HCT116 (cell line): ENCODE measurements at regions not wholly inside any gene's neighbourhood (a gene's known extent, or its start where the extent isn't known, plus 50 kb on each side); places are given as distances from the start of the nearest gene placed in this dataset.

ENCODE experiments used
- ATAC-seq: fragments of 200-7000 bp; cut with Tn5 transposase; 2 replicates; pipeline ENCODE4 v1.9.1; 2020; ENCODE audit warnings: mild to moderate bottlenecking, moderate library complexity
- BruUV-seq: library from RNA; stranded (reverse); fragments of 400-500 nt; replicated peaks from 2 replicates; lab custom pipeline; 2021; lab: Mats Ljungman, UMichigan
- CTCF ChIA-PET: fragments of 300-600 bp; sonication (Branson Sonifier 250); formaldehyde crosslinking; loops from one replicate; lab custom pipeline; 2021; ENCODE audit warnings: antibody characterized with exemption; lab: Charles Lee
- POLR2A ChIA-PET: fragments of 300-600, 350-600 bp; sonication (Branson Sonifier 250); formaldehyde crosslinking; loops from one replicate; lab custom pipeline; 2021; ENCODE audit warnings: antibody characterized with exemption; lab: Charles Lee
- RAD21 ChIA-PET, 2 experiments: fragments of 300-600 bp; sonication (Branson Sonifier 250); formaldehyde crosslinking; loops; one replicate each; lab custom pipeline; 2023; ENCODE audit warnings: low total read pairs in 2 of 2; ENCODE audit not compliant: uncharacterized antibody in 2 of 2, unreplicated experiment in 2 of 2, low non-redundant PET in 1 of 2; lab: Charles Lee
- DNase-seq: peaks from one replicate; pipeline ENCODE4 v3.0.0-alpha.2; 2010; ENCODE audit warnings: low read depth, low spot score
- H2AFZ ChIP-seq: fragments of 200-600 bp; shearing (Covaris generic), sonication (generic); 2 replicates; pipeline ENCODE4 v1.6.1; 2017; ENCODE audit warnings: low read depth, mixed run types, mixed read lengths, antibody characterized with exemption, low read length; ENCODE audit not compliant: poor library complexity, severe bottlenecking
- H3K27ac ChIP-seq: 2 replicates; pipeline ENCODE4 v1.5.1; 2012; ENCODE audit warnings: low read depth, low read length
- H3K27me3 ChIP-seq: fragments of 200-600 bp; sonication (generic); 2 replicates; pipeline ENCODE4 v1.6.1; 2016; ENCODE audit warnings: mixed run types, low read length, mixed read lengths; ENCODE audit not compliant: insufficient read depth
- H3K36me3 ChIP-seq, 2 experiments: fragments of 200-500 bp in 1 of 2; fragments of 200-600 bp in 1 of 2; sonication (Bioruptor generic) in 1 of 2; sonication (generic) in 1 of 2; 2 replicates each; pipeline versions ENCODE4 v1.5.1 to v1.6.1; 2014 to 2016; ENCODE audit warnings: low read length in 2 of 2, inconsistent platforms in 1 of 2, mixed read lengths in 1 of 2, mixed run types in 1 of 2; ENCODE audit not compliant: insufficient read depth in 2 of 2, control insufficient read depth in 1 of 2
- H3K4me1 ChIP-seq, 2 experiments: fragments of 200-600 bp in 1 of 2; sonication (generic) in 1 of 2; 2 replicates each; pipeline versions ENCODE4 v1.5.1 to v1.6.1; 2012 to 2017; ENCODE audit warnings: low read length in 2 of 2, inconsistent platforms in 1 of 2, mild to moderate bottlenecking in 1 of 2, mixed read lengths in 1 of 2, mixed run types in 1 of 2, moderate library complexity in 1 of 2; ENCODE audit not compliant: insufficient read depth in 2 of 2, control insufficient read depth in 1 of 2
- H3K4me2 ChIP-seq: fragments of 200-600 bp; sonication (generic); 2 replicates; pipeline ENCODE4 v1.6.1; 2017; ENCODE audit warnings: mixed run types, low read length, mixed read lengths
- H3K4me3 ChIP-seq, 2 experiments: fragments of 200-600 bp in 1 of 2; sonication (generic) in 1 of 2; replicated peaks in 1 of 2; 2 replicates each; pipeline ENCODE4 v1.5.1; 2011 to 2016; ENCODE audit warnings: low read length in 2 of 2, control low read depth in 1 of 2, low read depth in 1 of 2, mild to moderate bottlenecking in 1 of 2, mixed read lengths in 1 of 2, mixed run types in 1 of 2
- H3K79me2 ChIP-seq: fragments of 200-600 bp; sonication (generic); 2 replicates; pipeline ENCODE4 v1.6.1; 2017; ENCODE audit warnings: mild to moderate bottlenecking, mixed run types, low read length, moderate library complexity, mixed read lengths; ENCODE audit not compliant: insufficient read depth
- H3K9ac ChIP-seq: fragments of 200-600 bp; sonication (generic); 2 replicates; pipeline ENCODE4 v1.6.1; 2016; ENCODE audit warnings: low read length, mixed read lengths
- H3K9me2 ChIP-seq: fragments of 200-600 bp; sonication (generic), shearing (Covaris generic); 2 replicates; pipeline ENCODE4 v1.6.1; 2017; ENCODE audit warnings: mixed run types, mild to moderate bottlenecking, moderate library complexity; ENCODE audit not compliant: insufficient read depth
- H3K9me3 ChIP-seq, 2 experiments: fragments of 200-500 bp in 1 of 2; fragments of 200-600 bp in 1 of 2; sonication (Bioruptor generic) in 1 of 2; sonication (generic) in 1 of 2; 2 replicates each; pipeline ENCODE4 v1.6.1; 2014 to 2017; ENCODE audit warnings: low read length in 2 of 2, mixed read lengths in 2 of 2, inconsistent platforms in 1 of 2, low read depth in 1 of 2, mild to moderate bottlenecking in 1 of 2, mixed run types in 1 of 2, moderate library complexity in 1 of 2; ENCODE audit not compliant: control insufficient read depth in 1 of 2, insufficient read depth in 1 of 2
- H4K20me1 ChIP-seq: fragments of 200-600 bp; sonication (generic), shearing (Covaris generic); 2 replicates; pipeline ENCODE4 v1.6.1; 2017; ENCODE audit warnings: mixed run types, mild to moderate bottlenecking, moderate library complexity; ENCODE audit not compliant: insufficient read depth
- ATF3 ChIP-seq: IDR thresholded peaks from 2 replicates; pipeline ENCODE4 v1.6.1; 2012
- CBX3 ChIP-seq: IDR thresholded peaks from 2 replicates; pipeline ENCODE4 v1.6.1; 2012; ENCODE audit warnings: low read depth
- CEBPB ChIP-seq: IDR thresholded peaks from 2 replicates; pipeline ENCODE4 v1.6.1; 2012; ENCODE audit warnings: low read depth
- CTCF ChIP-seq, 3 experiments: fragments of 200-600 bp in 1 of 3; sonication (generic) in 1 of 3; IDR thresholded peaks in 2 of 3; conservative IDR thresholded peaks in 1 of 3; 2 replicates each; pipeline ENCODE4 v1.5.1; 2012 to 2017; ENCODE audit warnings: low read depth in 2 of 3, low read length in 2 of 3, antibody characterized with exemption in 1 of 3, borderline replicate concordance in 1 of 3, control low read depth in 1 of 3, mild to moderate bottlenecking in 1 of 3, mixed read lengths in 1 of 3, mixed run types in 1 of 3, moderate library complexity in 1 of 3; ENCODE audit not compliant: insufficient read depth in 1 of 3
- EGR1 ChIP-seq: IDR thresholded peaks from 2 replicates; pipeline ENCODE4 v1.6.1; 2012; ENCODE audit warnings: low read depth
- ELF1 ChIP-seq: IDR thresholded peaks from 2 replicates; pipeline ENCODE4 v1.6.1; 2012; ENCODE audit warnings: low read depth, borderline replicate concordance
- EZH2 ChIP-seq: fragments of 200-600 bp; sonication (generic); IDR thresholded peaks from 2 replicates; pipeline ENCODE4 v1.6.1; 2017; ENCODE audit warnings: antibody characterized with exemption, mixed run types
- EZH2phosphoT487 ChIP-seq: fragments of 200-600 bp; IDR thresholded peaks from 2 replicates; pipeline ENCODE4 v1.6.1; 2018; ENCODE audit warnings: antibody characterized with exemption, borderline replicate concordance
- MAX ChIP-seq: IDR thresholded peaks from 2 replicates; pipeline ENCODE4 v1.6.1; 2012
- POLR2A ChIP-seq: IDR thresholded peaks from 2 replicates; pipeline ENCODE4 v1.7.0; 2011; ENCODE audit warnings: borderline replicate concordance; ENCODE audit not compliant: insufficient read depth, insufficient read length; ENCODE audit errors: extremely low read depth
- POLR2AphosphoS5 ChIP-seq: IDR thresholded peaks from 2 replicates; pipeline ENCODE4 v1.6.1; 2011; ENCODE audit warnings: mild to moderate bottlenecking, low read depth, low read length, moderate library complexity
- RAD21 ChIP-seq: IDR thresholded peaks from 2 replicates; pipeline ENCODE4 v1.6.1; 2012; ENCODE audit warnings: low read depth, mild to moderate bottlenecking
- REST ChIP-seq: IDR thresholded peaks from 2 replicates; pipeline ENCODE4 v1.6.1; 2012; ENCODE audit warnings: low read depth
- SIN3A ChIP-seq: IDR thresholded peaks from 2 replicates; pipeline ENCODE4 v1.6.1; 2012; ENCODE audit warnings: low read depth
- SP1 ChIP-seq: IDR thresholded peaks from 2 replicates; pipeline ENCODE4 v1.6.1; 2012; ENCODE audit warnings: low read depth
- SRF ChIP-seq: IDR thresholded peaks from 2 replicates; pipeline ENCODE4 v1.6.1; 2012; ENCODE audit warnings: low read depth
- YY1 ChIP-seq: IDR thresholded peaks from 2 replicates; pipeline ENCODE4 v1.6.1; 2011; ENCODE audit warnings: low read length, low read depth, moderate library complexity, mild to moderate bottlenecking; ENCODE audit not compliant: insufficient replicate concordance; ENCODE audit errors: extremely low read depth
- ZBTB33 ChIP-seq: IDR thresholded peaks from 2 replicates; pipeline ENCODE4 v1.6.1; 2011; ENCODE audit warnings: mild to moderate bottlenecking, low read length, moderate library complexity; ENCODE audit not compliant: insufficient replicate concordance; ENCODE audit errors: extremely low read depth
- ZFX ChIP-seq: fragments of 450-650 bp; IDR thresholded peaks from 2 replicates; pipeline ENCODE4 v1.6.1; 2017
- ZNF274 ChIP-seq: fragments of 200-500 bp; sonication (Bioruptor generic); IDR thresholded peaks from 2 replicates; pipeline ENCODE4 v1.6.1; 2014; ENCODE audit warnings: mild to moderate bottlenecking, low read depth, low read length, inconsistent platforms
- intact Hi-C: fragments of 100-400 bp; cut with micrococcal nuclease; formaldehyde crosslinking; loops from 2 replicates; pipeline ENCODE4 v1.10.0; 2022

- H3K4me3 ChIP-seq: no peak overlapping the region
- no peak overlapping the region for H2AFZ ChIP-seq
- H3K27ac ChIP-seq: no peak overlapping the region
- ATAC-seq: no peak
- no peak overlapping the region for H3K9ac ChIP-seq
- no peaks in the 10 kb centered on the region for H3K9me2 ChIP-seq
- no peak overlapping the region for H3K4me2 ChIP-seq
- H3K27me3 ChIP-seq: peaks cover 37% of the 10 kb centered on the region
- TF ChIP-seq ZNF274 (no peak), YY1 (no peak), ATF3 (no peak), CTCF (IDR thresholded peaks at IDR 0.05 in 2 of 3, conservative IDR thresholded peaks at IDR 0.05 in 1 of 3; ENCODE audit: borderline replicate concordance in 1 of 3, insufficient read depth in 1 of 3, low read depth in 2 of 3, low read length in 2 of 3) (no peak), SIN3A (no peak), SP1 (no peak), RAD21 (no peak), EGR1 (no peak), ZFX (no peak), POLR2AphosphoS5 (no peak), ELF1 (no peak), POLR2A (no peak), MAX (no peak), EZH2phosphoT487 (no peak), SRF (no peak), CEBPB (no peak), CBX3 (no peak), ZBTB33 (no peak), EZH2 (no peak), REST (no peak)
- TF ChIP-seq, all 23 proteins: peak for 0
- intact Hi-C loops: no loop called here
- POLR2A ChIA-PET: no interaction called here
- DNase-seq: no peak
- Histone ChIP-seq H3K4me1 (no peaks in the 10 kb centered on the region), H3K36me3 (no peaks in the 10 kb centered on the region), H4K20me1 (no peaks in the 10 kb centered on the region), H3K79me2 (no peaks in the 10 kb centered on the region), H3K9me3 (no peaks in the 10 kb centered on the region)
- BruUV-seq: no TSS peak
- CTCF ChIA-PET: no interaction called here
- RAD21 ChIA-PET: no interaction called here
Measured at GRCh38 chr11:123377355-123377754, 52.7 kb upstream of the GRAMD1B start.
